ENCODE measurements at regions not wholly inside any gene's neighbourhood (a gene's known extent, or its start where the extent isn't known, plus 50 kb on each side); places are given as distances from the start of the nearest gene placed in this dataset.

- no peaks in the 10 kb centered on the region for H3K4me1 ChIP-seq (ENCODE audit: insufficient read depth, low read length)
- no peaks in the 10 kb centered on the region for H3K79me2 ChIP-seq (ENCODE audit: insufficient read depth, low read length)
- no peak overlapping the region for H3K4me3 ChIP-seq (replicated peaks in 1 of 3; ENCODE audit: insufficient read depth in 1 of 3, low read depth in 2 of 3, low read length in 3 of 3)
- 2% methylated on average over 3 of the region's 3 CpGs for WGBS (ENCODE audit: low lambda C conversion rate)
- DNase-seq (ENCODE audit: low spot score) (no peak), FAIRE-seq (no peak), ATAC-seq (no peak)
- H4K20me1 ChIP-seq (ENCODE audit: insufficient read depth, low read length), result no peaks in the 10 kb centered on the region
- no peak overlapping the region for H2AFZ ChIP-seq (ENCODE audit: low read length)
- in situ Hi-C loops (cut with HindIII; ENCODE audit: extremely low pct_ligation_motif_present, low pct_unique_long_range_greater_than_20kb) (no loop called here), intact Hi-C loops (cut with micrococcal nuclease; ENCODE audit: unreplicated experiment) (no loop called here)
- BruUV-seq (replicated peaks), result no TSS peak
- no peak overlapping the region for H3K9ac ChIP-seq (ENCODE audit: insufficient read depth, low read depth, low read length)
- no peaks in the 10 kb centered on the region for H3K9me3 ChIP-seq (ENCODE audit: low read length)
- peaks cover 0 to 9% of the 10 kb centered on the region in 2 experiments; a peak in 2 of 5 replicates for H3K27me3 ChIP-seq (ENCODE audit: control insufficient read depth in 1 of 2, insufficient read depth in 2 of 2, low read length in 2 of 2)
- no peak overlapping the region for H3K4me2 ChIP-seq (ENCODE audit: low read depth, low read length)
- no peak overlapping the region for H3K27ac ChIP-seq (ENCODE audit: extremely low read length, insufficient read depth, low read length)
- ChIA-PET POLR2A (no interaction called here), CTCF (ENCODE audit: low intra/inter-chr PET ratio, low total read pairs) (no interaction called here)
- H3K36me3 ChIP-seq (replicated peaks in 1 of 2; ENCODE audit: control insufficient read depth in 1 of 2, insufficient read depth in 2 of 2, low read length in 2 of 2), result no peaks in the 10 kb centered on the region
- no peak for TF ChIP-seq HMGXB4 (CRISPR knock-in tag; IDR thresholded peaks at IDR 0.05; ENCODE audit: borderline replicate concordance in 1 of 2, low read depth in 1 of 2)
- TF ChIP-seq REL (CRISPR knock-in tag; conservative IDR thresholded peaks at IDR 0.05), result no peak
- TF ChIP-seq CREB3 (CRISPR knock-in tag; IDR thresholded peaks at IDR 0.05), result no peak
- no peak for TF ChIP-seq FOXA1 (IDR thresholded peaks at IDR 0.05)
- TF ChIP-seq FOXA1 (CRISPR knock-in tag; IDR thresholded peaks at IDR 0.05), result no peak
- TF ChIP-seq MTERF4 (CRISPR knock-in tag; IDR thresholded peaks at IDR 0.05), result no peak
- TF ChIP-seq SOX6 (IDR thresholded peaks at IDR 0.05), result no peak
- TF ChIP-seq SOX6 (CRISPR knock-in tag; IDR thresholded peaks at IDR 0.05), result no peak
- no peak for TF ChIP-seq ZNF766 (CRISPR knock-in tag; IDR thresholded peaks at IDR 0.05; ENCODE audit: borderline replicate concordance)
- no peak for TF ChIP-seq HDAC2 (CRISPR knock-in tag; IDR thresholded peaks at IDR 0.05)
- no peak for TF ChIP-seq ZNF468 (CRISPR knock-in tag; IDR thresholded peaks at IDR 0.05)
- TF ChIP-seq ZNF709 (CRISPR knock-in tag; IDR thresholded peaks at IDR 0.05), result no peak
- TF ChIP-seq HMG20B (CRISPR knock-in tag; conservative IDR thresholded peaks at IDR 0.05), result no peak
- TF ChIP-seq ZNF142 (CRISPR knock-in tag; IDR thresholded peaks at IDR 0.05), result no peak
- TF ChIP-seq NFYC (CRISPR knock-in tag; IDR thresholded peaks at IDR 0.05), result no peak
Observed at GRCh38 chr16:65621640-65622039, 499.8 kb upstream of the CDH11 start.
